HG03442 (cell line): ENCODE measurements at regions not wholly inside any gene's neighbourhood (a gene's known extent, or its start where the extent isn't known, plus 50 kb on each side); places are given as distances from the start of the nearest gene placed in this dataset.
"Not testable (repeated sequence)": the region's sequence is repeated elsewhere in the genome, so short reads cannot be mapped to it uniquely, and the experiment has no call there.

Experiments
- ATAC-seq: cut with Tn5 transposase; IDR thresholded peaks from one replicate; pipeline ENCODE4 v1.9.1; 2021; ENCODE audit warnings: mild to moderate bottlenecking, moderate library complexity; ENCODE audit not compliant: unreplicated experiment

GRCh38 chr4:97134456-97134855 is 1008.8 kb downstream of the STPG2 start:
- ATAC-seq = no peak

- no peak for ATAC-seq
Observed at GRCh38 chr4:97139791-97140190, 1003.5 kb downstream of the STPG2 start.

GRCh38 chr4:97140545-97140944 is 1002.7 kb downstream of the STPG2 start:
- ATAC-seq = no peak

- not testable (repeated sequence) for ATAC-seq
Observed at GRCh38 chr4:97141332-97141731, 1001.9 kb downstream of the STPG2 start.

GRCh38 chr4:97142410-97142809 is 1000.9 kb downstream of the STPG2 start:
- ATAC-seq = no peak

- ATAC-seq = no peak
Observed at GRCh38 chr4:97142893-97143292, 1000.4 kb downstream of the STPG2 start.

GRCh38 chr4:97144199-97144598 is 999.1 kb downstream of the STPG2 start:
- ATAC-seq = no peak

- no peak for ATAC-seq
Observed at GRCh38 chr4:97150966-97151365, 992.3 kb downstream of the STPG2 start.

- ATAC-seq = no peak
Observed at GRCh38 chr4:97152149-97152548, 991.1 kb downstream of the STPG2 start.

GRCh38 chr4:97153042-97153441 is 990.2 kb downstream of the STPG2 start:
- no peak for ATAC-seq

GRCh38 chr4:97159625-97160024 is 983.7 kb downstream of the STPG2 start:
- ATAC-seq = no peak

GRCh38 chr4:97185233-97185632 is 958.0 kb downstream of the STPG2 start:
- no peak for ATAC-seq

- ATAC-seq = no peak
Observed at GRCh38 chr4:97197106-97197505, 946.2 kb downstream of the STPG2 start.

GRCh38 chr4:97208749-97209148 is 934.5 kb downstream of the STPG2 start:
- ATAC-seq = no peak

GRCh38 chr4:97215409-97215941 is 927.8 kb downstream of the STPG2 start:
- no peak for ATAC-seq

- no peak for ATAC-seq
Observed at GRCh38 chr4:97216046-97216445, 927.2 kb downstream of the STPG2 start.

- no peak for ATAC-seq
Observed at GRCh38 chr4:97235521-97235920, 907.8 kb downstream of the STPG2 start.

GRCh38 chr4:97238956-97239666 is 904.2 kb downstream of the STPG2 start:
- no peak for ATAC-seq

GRCh38 chr4:97239667-97239997 is 903.6 kb downstream of the STPG2 start:
- no peak for ATAC-seq

- no peak for ATAC-seq
Observed at GRCh38 chr4:97252615-97253154, 890.6 kb downstream of the STPG2 start.

GRCh38 chr4:97262769-97263168 is 880.5 kb downstream of the STPG2 start:
- no peak for ATAC-seq

- ATAC-seq = no peak
Observed at GRCh38 chr4:97270051-97270450, 873.2 kb downstream of the STPG2 start.

- no peak for ATAC-seq
Observed at GRCh38 chr4:97279391-97279790, 863.9 kb downstream of the STPG2 start.
